UCSD-AML1 (cell line): ENCODE measurements at regions not wholly inside any gene's neighbourhood (a gene's known extent, or its start where the extent isn't known, plus 50 kb on each side); places are given as distances from the start of the nearest gene placed in this dataset.

Source experiments
- DNase-seq: peaks from one replicate; lab custom pipeline; 2025; ENCODE audit not compliant: unreplicated experiment; lab: John Stamatoyannopoulos, UW

- no peak for DNase-seq
Observed at GRCh38 chr9:115209601-115210306, 91.8 kb upstream of the TNC start.

GRCh38 chr9:115210699-115211098 lies 92.7 kb upstream of the TNC start:
- no peak for DNase-seq

- no peak for DNase-seq
Observed at GRCh38 chr9:115211413-115212124, 93.6 kb upstream of the TNC start.

- DNase-seq: no peak
Observed at GRCh38 chr9:115212125-115212605, 94.2 kb upstream of the TNC start.

GRCh38 chr9:115212832-115213231 lies 94.9 kb upstream of the TNC start:
- DNase-seq: no peak

- no peak for DNase-seq
Observed at GRCh38 chr9:115213818-115214334, 95.9 kb upstream of the TNC start.

- DNase-seq: no peak
Observed at GRCh38 chr9:115216873-115217272, 98.9 kb upstream of the TNC start.

GRCh38 chr9:115220319-115221005 lies 102.5 kb upstream of the TNC start:
- no peak for DNase-seq

GRCh38 chr9:115223471-115223870 lies 105.5 kb upstream of the TNC start:
- no peak for DNase-seq

GRCh38 chr9:115225459-115226116 lies 107.6 kb upstream of the TNC start:
- no peak for DNase-seq

GRCh38 chr9:115226152-115226551 lies 108.2 kb upstream of the TNC start:
- DNase-seq: no peak

- DNase-seq: no peak
Observed at GRCh38 chr9:115229496-115229895, 111.5 kb upstream of the TNC start.

- no peak for DNase-seq
Observed at GRCh38 chr9:115230924-115231515, 113.1 kb upstream of the TNC start.

GRCh38 chr9:115232181-115232774 lies 114.3 kb upstream of the TNC start:
- no peak for DNase-seq

GRCh38 chr9:115234094-115234493 lies 116.1 kb upstream of the TNC start:
- no peak for DNase-seq

- DNase-seq: no peak
Observed at GRCh38 chr9:115235221-115235620, 117.3 kb upstream of the TNC start.

GRCh38 chr9:115237385-115237998 lies 119.5 kb upstream of the TNC start:
- no peak for DNase-seq

- no peak for DNase-seq
Observed at GRCh38 chr9:115240676-115241075, 122.7 kb upstream of the TNC start.

GRCh38 chr9:115241641-115242040 lies 123.7 kb upstream of the TNC start:
- no peak for DNase-seq

- no peak for DNase-seq
Observed at GRCh38 chr9:115249488-115249887, 131.5 kb upstream of the TNC start.
